OCI-LY3 (cell line): ENCODE measurements at regions not wholly inside any gene's neighbourhood (a gene's known extent, or its start where the extent isn't known, plus 50 kb on each side); places are given as distances from the start of the nearest gene placed in this dataset.

Experiments used
- H2AFZ ChIP-seq: fragments of 200-600, 300-600 bp; shearing (Covaris generic); 2 replicates; pipeline ENCODE4 v1.6.0; 2014; ENCODE audit warnings: antibody characterized with exemption, low read depth, low read length
- H3K27ac ChIP-seq: fragments of 200-600, 300-600 bp; sonication (generic); 2 replicates; pipeline ENCODE4 v1.5.1; 2014; ENCODE audit warnings: mild to moderate bottlenecking, low read length, moderate library complexity, mixed read lengths
- H3K27me3 ChIP-seq: fragments of 200-600, 300-600 bp; sonication (generic); 2 replicates; pipeline ENCODE4 v1.6.1; 2014; ENCODE audit warnings: low read depth, low read length, mixed read lengths
- H3K36me3 ChIP-seq: fragments of 200-600, 300-600 bp; sonication (generic); replicated peaks from 2 replicates; pipeline ENCODE3; 2014; ENCODE audit warnings: low read depth, low read length, mixed read lengths
- H3K4me1 ChIP-seq: fragments of 300-600, 200-600 bp; sonication (generic); 2 replicates; pipeline ENCODE4 v1.6.1; 2014; ENCODE audit warnings: low read length, mixed read lengths
- H3K4me2 ChIP-seq: fragments of 200-600, 300-600 bp; sonication (generic); 2 replicates; pipeline ENCODE4 v1.6.1; 2014; ENCODE audit warnings: low read length, mixed read lengths
- H3K4me3 ChIP-seq: fragments of 300-600, 200-600 bp; sonication (generic); 2 replicates; pipeline ENCODE4 v1.5.1; 2014; ENCODE audit warnings: antibody characterized with exemption, mild to moderate bottlenecking, low read length, moderate library complexity
- H3K79me2 ChIP-seq: fragments of 300-600, 200-600 bp; shearing (Covaris generic); 2 replicates; pipeline ENCODE4 v1.6.1; 2014; ENCODE audit warnings: mild to moderate bottlenecking, low read length, mixed read lengths
- H3K9ac ChIP-seq: fragments of 300-600, 200-600 bp; shearing (Covaris generic); 2 replicates; pipeline ENCODE4 v1.6.0; 2014; ENCODE audit warnings: mild to moderate bottlenecking, low read length, moderate library complexity
- H3K9me3 ChIP-seq: fragments of 200-600, 300-600 bp; shearing (Covaris generic); 2 replicates; pipeline ENCODE4 v1.6.1; 2014; ENCODE audit warnings: low read length, mixed read lengths; ENCODE audit not compliant: insufficient read depth
- H4K20me1 ChIP-seq: fragments of 200-600, 300-600 bp; sonication (generic); 2 replicates; pipeline ENCODE4 v1.6.1; 2016; ENCODE audit warnings: low read length, mixed read lengths; ENCODE audit not compliant: insufficient read depth
- EZH2phosphoT487 ChIP-seq: fragments of 200-600 bp; shearing (Covaris generic); IDR thresholded peaks from 2 replicates; pipeline ENCODE4 v1.6.1; 2018; ENCODE audit warnings: antibody characterized with exemption, mixed run types, low read depth
- TF ChIP-seq, protein P1 (sequence below): fragments of 200-600, 300-600 bp; sonication (generic); IDR thresholded peaks from 2 replicates; pipeline ENCODE4 v1.5.1; 2014; ENCODE audit warnings: antibody characterized with exemption, low read length, low read depth

DNA sequence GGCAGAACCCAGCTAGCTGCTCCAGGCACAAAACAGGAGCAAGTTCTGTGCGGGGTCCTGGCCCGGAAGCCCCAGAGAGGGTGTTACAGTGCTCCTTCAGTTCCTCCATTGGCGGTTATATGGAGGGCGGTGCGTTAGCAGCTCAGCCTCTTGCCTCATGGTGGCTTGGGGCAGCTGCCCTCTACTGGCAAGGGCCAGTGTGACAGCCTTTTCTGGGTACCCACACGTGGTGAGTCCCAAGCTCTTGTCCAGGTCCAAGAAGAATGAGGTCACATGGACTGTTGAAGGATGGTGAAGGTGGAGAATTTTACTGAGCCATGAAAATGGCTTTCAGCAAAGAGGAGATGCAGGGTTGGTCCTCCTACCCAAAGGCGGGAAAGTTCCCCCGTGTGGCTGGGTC lies 100.5 kb downstream of the WT1 start:
- TF ChIP-seq, protein P1, sequence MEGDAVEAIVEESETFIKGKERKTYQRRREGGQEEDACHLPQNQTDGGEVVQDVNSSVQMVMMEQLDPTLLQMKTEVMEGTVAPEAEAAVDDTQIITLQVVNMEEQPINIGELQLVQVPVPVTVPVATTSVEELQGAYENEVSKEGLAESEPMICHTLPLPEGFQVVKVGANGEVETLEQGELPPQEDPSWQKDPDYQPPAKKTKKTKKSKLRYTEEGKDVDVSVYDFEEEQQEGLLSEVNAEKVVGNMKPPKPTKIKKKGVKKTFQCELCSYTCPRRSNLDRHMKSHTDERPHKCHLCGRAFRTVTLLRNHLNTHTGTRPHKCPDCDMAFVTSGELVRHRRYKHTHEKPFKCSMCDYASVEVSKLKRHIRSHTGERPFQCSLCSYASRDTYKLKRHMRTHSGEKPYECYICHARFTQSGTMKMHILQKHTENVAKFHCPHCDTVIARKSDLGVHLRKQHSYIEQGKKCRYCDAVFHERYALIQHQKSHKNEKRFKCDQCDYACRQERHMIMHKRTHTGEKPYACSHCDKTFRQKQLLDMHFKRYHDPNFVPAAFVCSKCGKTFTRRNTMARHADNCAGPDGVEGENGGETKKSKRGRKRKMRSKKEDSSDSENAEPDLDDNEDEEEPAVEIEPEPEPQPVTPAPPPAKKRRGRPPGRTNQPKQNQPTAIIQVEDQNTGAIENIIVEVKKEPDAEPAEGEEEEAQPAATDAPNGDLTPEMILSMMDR: no peak; the same call in 1 of the 2 replicates
- TF ChIP-seq EZH2phosphoT487: no peak
- H2AFZ ChIP-seq: no peak overlapping the region
- H3K4me1 ChIP-seq: no peaks in the 10 kb centered on the region
- no peaks in the 10 kb centered on the region for H3K9me3 ChIP-seq
- no peak overlapping the region for H3K4me3 ChIP-seq
- no peak overlapping the region for H3K9ac ChIP-seq
- no peak overlapping the region for H3K4me2 ChIP-seq
- no peaks in the 10 kb centered on the region for H3K27me3 ChIP-seq
- H3K27ac ChIP-seq: no peak overlapping the region
- H3K79me2 ChIP-seq: no peaks in the 10 kb centered on the region
- H3K36me3 ChIP-seq: no peaks in the 10 kb centered on the region
- H4K20me1 ChIP-seq: no peaks in the 10 kb centered on the region
